Motor neuron (in vitro differentiated cells): ENCODE measurements at regions not wholly inside any gene's neighbourhood (a gene's known extent, or its start where the extent isn't known, plus 50 kb on each side); places are given as distances from the start of the nearest gene placed in this dataset.

Source experiments
- ATAC-seq, 8 experiments: fragments of 200-7000 bp; cut with Tn5 transposase; replicated peaks in 6 of 8; 2 replicates each; pipeline ENCODE4 v1.8.0; 2021; ENCODE audit warnings: mild to moderate bottlenecking in 8 of 8, moderate library complexity in 8 of 8
- H3K27ac ChIP-seq, 2 donors: fragments of 250-450 bp; sonication (Bioruptor Pico); 2 replicates each; pipeline ENCODE4 v1.9.0; 2021; ENCODE audit warnings: antibody characterized with exemption in 2 of 2, mild to moderate bottlenecking in 2 of 2, moderate library complexity in 1 of 2
- H3K4me1 ChIP-seq, 2 donors: fragments of 250-450 bp; sonication (Bioruptor Pico); replicated peaks in 1 of 2; 2 replicates each; pipeline ENCODE4 v1.6.1; 2021; ENCODE audit warnings: antibody characterized with exemption in 2 of 2, mild to moderate bottlenecking in 2 of 2, moderate library complexity in 1 of 2
- H3K4me3 ChIP-seq, 5 donors: fragments of 250-450 bp; sonication (Bioruptor Pico); 2 replicates each; pipeline ENCODE4 v1.9.0; 2021; ENCODE audit warnings: antibody characterized with exemption in 5 of 5, mild to moderate bottlenecking in 5 of 5, moderate library complexity in 4 of 5
- WGBS, 10 experiments: fragments of 450-650 bp; shearing (Covaris generic); methylation state at CpG; one replicate each; pipeline ENCODE4 v1.0.0; 2022; 5-methylcytosine and 5-hydroxymethylcytosine counted together
- in situ Hi-C, 9 experiments: fragments of 400-800 bp; cut with MboI; loops; one replicate each; pipeline ENCODE4 v1.15.0; 2021; ENCODE audit warnings: low sequenced_read_pairs in 9 of 9, low pct_unique_long_range_greater_than_20kb in 2 of 9; ENCODE audit not compliant: unreplicated experiment in 9 of 9

GRCh38 chr13:19020988-19021387 is 160.6 kb downstream of the TUBA3C start:
- WGBS, 10 experiments = 0 to 29% (median 18%) methylated on average over 1 to 4 of the region's 4 CpGs
- H3K4me3 ChIP-seq = no peak overlapping the region
- H3K4me1 ChIP-seq = no peaks in the 10 kb centered on the region
- in situ Hi-C loops = no loop called here
- H3K27ac ChIP-seq = no peak overlapping the region
- ATAC-seq = no peak

GRCh38 chr13:18998389-18998788 is 183.2 kb downstream of the TUBA3C start:
- H3K4me3 ChIP-seq = no peak overlapping the region
- no peak for ATAC-seq
- no peak overlapping the region for H3K27ac ChIP-seq
- no peaks in the 10 kb centered on the region for H3K4me1 ChIP-seq
- 0 to 40% (median 20%) methylated on average over 1 to 4 of the region's 6 CpGs; no CpG with 5 or more reads in 1 of the 10 experiments for WGBS, 10 experiments
- in situ Hi-C loops = no loop called here

GRCh38 chr13:18996627-18997051 is 185.0 kb downstream of the TUBA3C start:
- WGBS, 10 experiments = 33 to 100% (median 56%) methylated on average over 1 of the region's 1 CpG; no CpG with 5 or more reads in 2 of the 10 experiments
- no peaks in the 10 kb centered on the region for H3K4me1 ChIP-seq
- H3K4me3 ChIP-seq = no peak overlapping the region
- in situ Hi-C loops = no loop called here
- no peak for ATAC-seq
- H3K27ac ChIP-seq = no peak overlapping the region

GRCh38 chr13:18996221-18996620 is 185.4 kb downstream of the TUBA3C start:
- Histone ChIP-seq H3K4me3 (no peak overlapping the region), H3K4me1 (no peaks in the 10 kb centered on the region), H3K27ac (no peak overlapping the region)
- in situ Hi-C loops = no loop called here
- ATAC-seq = no peak
- 0 to 57% (median 0%) methylated on average over 1 to 2 of the region's 2 CpGs; no CpG with 5 or more reads in 2 of the 10 experiments for WGBS, 10 experiments

GRCh38 chr13:18995259-18995873 is 186.3 kb downstream of the TUBA3C start:
- no peak overlapping the region for H3K27ac ChIP-seq
- no peak for ATAC-seq
- no peaks in the 10 kb centered on the region for H3K4me1 ChIP-seq
- 14 to 67% (median 33%) methylated on average over 1 of the region's 1 CpG; no CpG with 5 or more reads in 3 of the 10 experiments for WGBS, 10 experiments
- no peak overlapping the region for H3K4me3 ChIP-seq
- in situ Hi-C loops = no loop called here

- 0 to 50% (median 14%) methylated on average over 1 to 2 of the region's 2 CpGs; no CpG with 5 or more reads in 1 of the 10 experiments for WGBS, 10 experiments
- H3K4me3 ChIP-seq = no peak overlapping the region
- H3K4me1 ChIP-seq = no peaks in the 10 kb centered on the region
- in situ Hi-C loops = no loop called here
- no peak overlapping the region for H3K27ac ChIP-seq
- ATAC-seq = no peak
These were observed 187.6 kb downstream of the TUBA3C start for GRCh38 chr13:18993884-18994660.

- no peak for ATAC-seq
- Histone ChIP-seq H3K4me3 (no peak overlapping the region), H3K4me1 (no peaks in the 10 kb centered on the region), H3K27ac (no peak overlapping the region)
- in situ Hi-C loops = no loop called here
- WGBS, 10 experiments = 0 to 100% (median 44%) methylated on average over 1 of the region's 1 CpG; no CpG with 5 or more reads in 2 of the 10 experiments
These were observed 188.8 kb downstream of the TUBA3C start for GRCh38 chr13:18992791-18993190.

GRCh38 chr13:18991060-18991459 is 190.6 kb downstream of the TUBA3C start:
- peak in 3 of 8 experiments; percentile 85 to 95 (median 86) for ATAC-seq
- Histone ChIP-seq H3K27ac (no peak overlapping the region), H3K4me3 (no peak overlapping the region), H3K4me1 (no peaks in the 10 kb centered on the region)
- WGBS, 10 experiments = 0 to 100% (median 70%) methylated on average over 1 to 2 of the region's 2 CpGs; no CpG with 5 or more reads in 5 of the 10 experiments
- in situ Hi-C loops = no loop called here

- WGBS, 10 experiments = 75 to 100% methylated on average over 1 of the region's 1 CpG; no CpG with 5 or more reads in 8 of the 10 experiments
- Histone ChIP-seq H3K27ac (no peak overlapping the region), H3K4me1 (no peaks in the 10 kb centered on the region), H3K4me3 (no peak overlapping the region)
- in situ Hi-C loops = no loop called here
- peak in 4 of 8 experiments; percentile 33 to 97 (median 88) for ATAC-seq
These were observed 203.2 kb downstream of the TUBA3C start for GRCh38 chr13:18978447-18978846.

GRCh38 chr13:18977857-18978256 is 203.8 kb downstream of the TUBA3C start:
- ATAC-seq = peak in 2 of 8 experiments; percentile 17 to 65
- H3K27ac ChIP-seq = no peak overlapping the region
- WGBS, 10 experiments = 3 to 100% (median 30%) methylated on average over 1 to 5 of the region's 5 CpGs; no CpG with 5 or more reads in 2 of the 10 experiments
- in situ Hi-C loops = no loop called here
- H3K4me3 ChIP-seq = no peak overlapping the region
- no peaks in the 10 kb centered on the region for H3K4me1 ChIP-seq

GRCh38 chr13:18971576-18972219 is 209.9 kb downstream of the TUBA3C start:
- 0 to 38% (median 10%) methylated on average over 1 to 4 of the region's 4 CpGs; no CpG with 5 or more reads in 5 of the 10 experiments for WGBS, 10 experiments
- no peaks in the 10 kb centered on the region for H3K4me1 ChIP-seq
- H3K4me3 ChIP-seq = no peak overlapping the region
- H3K27ac ChIP-seq = no peak overlapping the region
- peak in 1 of 8 experiments; percentile 34 for ATAC-seq
- in situ Hi-C loops = no loop called here

GRCh38 chr13:18965347-18965855 is 216.2 kb downstream of the TUBA3C start:
- in situ Hi-C loops = no loop called here
- Histone ChIP-seq H3K4me1 (no peaks in the 10 kb centered on the region), H3K27ac (no peak overlapping the region), H3K4me3 (no peak overlapping the region)
- WGBS, 10 experiments = 0 to 70% (median 51%) methylated on average over 1 to 7 of the region's 14 CpGs; no CpG with 5 or more reads in 4 of the 10 experiments
- no peak for ATAC-seq

- H3K4me3 ChIP-seq = no peak overlapping the region
- WGBS, 10 experiments = 0% methylated on average over 1 of the region's 11 CpGs; no CpG with 5 or more reads in 8 of the 10 experiments
- H3K4me1 ChIP-seq = no peaks in the 10 kb centered on the region
- no peak for ATAC-seq
- in situ Hi-C loops = no loop called here
- H3K27ac ChIP-seq = no peak overlapping the region
These were observed 216.7 kb downstream of the TUBA3C start for GRCh38 chr13:18964942-18965341.
